ENCODE measurements at regions not wholly inside any gene's neighbourhood (a gene's known extent, or its start where the extent isn't known, plus 50 kb on each side); places are given as distances from the start of the nearest gene placed in this dataset.

DNA sequence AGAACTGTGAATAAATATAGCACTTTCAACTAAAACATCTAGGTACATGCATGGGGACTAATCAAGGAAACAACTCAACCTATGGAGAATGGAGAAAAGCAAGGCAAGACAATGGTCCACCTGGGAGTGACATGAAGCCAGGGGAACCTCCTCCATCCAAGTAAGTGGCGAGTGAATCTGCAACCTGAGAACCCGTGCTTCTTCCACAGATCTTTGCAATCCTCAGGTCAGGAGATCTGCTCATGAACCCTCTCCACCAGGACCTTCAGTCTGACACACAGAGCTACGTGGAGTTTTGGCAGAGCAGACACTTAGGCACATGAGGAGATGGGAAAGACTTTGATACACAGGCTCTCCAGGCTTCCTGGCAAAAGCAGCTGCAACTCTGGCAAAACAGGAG lies 58.8 kb upstream of the KHDRBS2 start:
- no peaks in the 10 kb centered on the region for H3K79me2 ChIP-seq (replicated peaks; ENCODE audit: insufficient read depth, low read length)
- H3K27ac ChIP-seq (ENCODE audit: low read length): no peak overlapping the region
- no peaks in the 10 kb centered on the region for H3K9me3 ChIP-seq (ENCODE audit: low read length)
- no peaks in the 10 kb centered on the region for H3K9me2 ChIP-seq (ENCODE audit: insufficient read depth, low read length)
- H3K4me2 ChIP-seq (ENCODE audit: low read length): no peak overlapping the region
- no peaks in the 10 kb centered on the region for H3K27me3 ChIP-seq (ENCODE audit: insufficient read depth, low read depth, low read length)
- no peaks in the 10 kb centered on the region for H3F3A ChIP-seq (ENCODE audit: insufficient read depth, low read length, poor library complexity, severe bottlenecking)
- no peak overlapping the region for H3K4me3 ChIP-seq (ENCODE audit: low read length)
- no peaks in the 10 kb centered on the region for H3K36me3 ChIP-seq (ENCODE audit: insufficient read depth, low read length)
- H4K20me1 ChIP-seq (ENCODE audit: insufficient read depth): no peaks in the 10 kb centered on the region
- H3K9ac ChIP-seq (ENCODE audit: low read length): no peak overlapping the region
- no peak for TF ChIP-seq EP300 (conservative IDR thresholded peaks at IDR 0.05; ENCODE audit: poor library complexity, severe bottlenecking)
- TF ChIP-seq, protein P1, sequence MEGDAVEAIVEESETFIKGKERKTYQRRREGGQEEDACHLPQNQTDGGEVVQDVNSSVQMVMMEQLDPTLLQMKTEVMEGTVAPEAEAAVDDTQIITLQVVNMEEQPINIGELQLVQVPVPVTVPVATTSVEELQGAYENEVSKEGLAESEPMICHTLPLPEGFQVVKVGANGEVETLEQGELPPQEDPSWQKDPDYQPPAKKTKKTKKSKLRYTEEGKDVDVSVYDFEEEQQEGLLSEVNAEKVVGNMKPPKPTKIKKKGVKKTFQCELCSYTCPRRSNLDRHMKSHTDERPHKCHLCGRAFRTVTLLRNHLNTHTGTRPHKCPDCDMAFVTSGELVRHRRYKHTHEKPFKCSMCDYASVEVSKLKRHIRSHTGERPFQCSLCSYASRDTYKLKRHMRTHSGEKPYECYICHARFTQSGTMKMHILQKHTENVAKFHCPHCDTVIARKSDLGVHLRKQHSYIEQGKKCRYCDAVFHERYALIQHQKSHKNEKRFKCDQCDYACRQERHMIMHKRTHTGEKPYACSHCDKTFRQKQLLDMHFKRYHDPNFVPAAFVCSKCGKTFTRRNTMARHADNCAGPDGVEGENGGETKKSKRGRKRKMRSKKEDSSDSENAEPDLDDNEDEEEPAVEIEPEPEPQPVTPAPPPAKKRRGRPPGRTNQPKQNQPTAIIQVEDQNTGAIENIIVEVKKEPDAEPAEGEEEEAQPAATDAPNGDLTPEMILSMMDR (IDR thresholded peaks at IDR 0.05; ENCODE audit: poor library complexity, severe bottlenecking): no peak
- TF ChIP-seq TAF1 (IDR thresholded peaks at IDR 0.05; ENCODE audit: low read depth): no peak
- TF ChIP-seq POLR2AphosphoS5 (IDR thresholded peaks at IDR 0.05): no peak
- TF ChIP-seq MXI1 (conservative IDR thresholded peaks at IDR 0.05; ENCODE audit: poor library complexity, severe bottlenecking): no peak
- TF ChIP-seq SMC3 (conservative IDR thresholded peaks at IDR 0.05; ENCODE audit: poor library complexity): no peak
- no peak for TF ChIP-seq EZH2 (IDR thresholded peaks at IDR 0.05; ENCODE audit: borderline replicate concordance, insufficient read depth, low read length, poor library complexity, severe bottlenecking)
- TF ChIP-seq RAD21 (conservative IDR thresholded peaks at IDR 0.05): no peak
- TF ChIP-seq, protein P2, sequence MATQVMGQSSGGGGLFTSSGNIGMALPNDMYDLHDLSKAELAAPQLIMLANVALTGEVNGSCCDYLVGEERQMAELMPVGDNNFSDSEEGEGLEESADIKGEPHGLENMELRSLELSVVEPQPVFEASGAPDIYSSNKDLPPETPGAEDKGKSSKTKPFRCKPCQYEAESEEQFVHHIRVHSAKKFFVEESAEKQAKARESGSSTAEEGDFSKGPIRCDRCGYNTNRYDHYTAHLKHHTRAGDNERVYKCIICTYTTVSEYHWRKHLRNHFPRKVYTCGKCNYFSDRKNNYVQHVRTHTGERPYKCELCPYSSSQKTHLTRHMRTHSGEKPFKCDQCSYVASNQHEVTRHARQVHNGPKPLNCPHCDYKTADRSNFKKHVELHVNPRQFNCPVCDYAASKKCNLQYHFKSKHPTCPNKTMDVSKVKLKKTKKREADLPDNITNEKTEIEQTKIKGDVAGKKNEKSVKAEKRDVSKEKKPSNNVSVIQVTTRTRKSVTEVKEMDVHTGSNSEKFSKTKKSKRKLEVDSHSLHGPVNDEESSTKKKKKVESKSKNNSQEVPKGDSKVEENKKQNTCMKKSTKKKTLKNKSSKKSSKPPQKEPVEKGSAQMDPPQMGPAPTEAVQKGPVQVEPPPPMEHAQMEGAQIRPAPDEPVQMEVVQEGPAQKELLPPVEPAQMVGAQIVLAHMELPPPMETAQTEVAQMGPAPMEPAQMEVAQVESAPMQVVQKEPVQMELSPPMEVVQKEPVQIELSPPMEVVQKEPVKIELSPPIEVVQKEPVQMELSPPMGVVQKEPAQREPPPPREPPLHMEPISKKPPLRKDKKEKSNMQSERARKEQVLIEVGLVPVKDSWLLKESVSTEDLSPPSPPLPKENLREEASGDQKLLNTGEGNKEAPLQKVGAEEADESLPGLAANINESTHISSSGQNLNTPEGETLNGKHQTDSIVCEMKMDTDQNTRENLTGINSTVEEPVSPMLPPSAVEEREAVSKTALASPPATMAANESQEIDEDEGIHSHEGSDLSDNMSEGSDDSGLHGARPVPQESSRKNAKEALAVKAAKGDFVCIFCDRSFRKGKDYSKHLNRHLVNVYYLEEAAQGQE (IDR thresholded peaks at IDR 0.05; ENCODE audit: borderline replicate concordance): no peak
- no peak overlapping the region for H2AFZ ChIP-seq (ENCODE audit: low read depth, low read length)

DNA sequence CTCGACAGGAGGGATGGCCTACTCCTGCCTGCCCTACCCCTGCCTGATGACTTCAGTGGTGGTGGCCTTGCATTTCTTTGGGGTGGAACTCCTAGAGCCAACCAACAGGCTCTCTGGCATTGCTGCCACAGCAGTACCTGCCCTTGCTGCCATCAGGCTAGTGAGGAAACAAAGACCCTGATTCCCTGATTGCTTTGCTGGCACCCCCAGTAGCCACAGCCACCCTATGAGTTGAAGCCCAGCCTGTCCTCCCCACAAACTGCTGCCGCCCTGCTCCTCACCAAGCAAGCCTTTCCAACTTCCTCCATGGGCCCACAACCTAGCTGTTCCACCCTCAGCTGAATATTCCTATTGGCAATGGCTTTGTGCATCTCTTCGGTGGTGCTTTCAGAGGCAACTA lies 52.5 kb upstream of the KHDRBS2 start:
- TF ChIP-seq, protein P2 (IDR thresholded peaks at IDR 0.05; ENCODE audit: borderline replicate concordance): no peak
- TF ChIP-seq MXI1 (conservative IDR thresholded peaks at IDR 0.05; ENCODE audit: poor library complexity, severe bottlenecking): no peak
- no peak for TF ChIP-seq RAD21 (conservative IDR thresholded peaks at IDR 0.05)
- TF ChIP-seq POLR2AphosphoS5 (IDR thresholded peaks at IDR 0.05): no peak
- Histone ChIP-seq H3K4me3 (ENCODE audit: low read length) (no peak overlapping the region), H3K9ac (ENCODE audit: low read length) (no peak overlapping the region), H3K36me3 (ENCODE audit: insufficient read depth, low read length) (no peaks in the 10 kb centered on the region), H3F3A (ENCODE audit: insufficient read depth, low read length, poor library complexity, severe bottlenecking) (no peaks in the 10 kb centered on the region), H4K20me1 (ENCODE audit: insufficient read depth) (no peaks in the 10 kb centered on the region), H3K9me2 (ENCODE audit: insufficient read depth, low read length) (no peaks in the 10 kb centered on the region), H3K27me3 (ENCODE audit: insufficient read depth, low read depth, low read length) (no peaks in the 10 kb centered on the region), H3K79me2 (replicated peaks; ENCODE audit: insufficient read depth, low read length) (no peaks in the 10 kb centered on the region), H3K4me2 (ENCODE audit: low read length) (no peak overlapping the region), H3K27ac (ENCODE audit: low read length) (no peak overlapping the region), H2AFZ (ENCODE audit: low read depth, low read length) (no peak overlapping the region), H3K9me3 (ENCODE audit: low read length) (no peaks in the 10 kb centered on the region)

Small RNA genes lying in the stretch of these regions (small RNA-seq; reads per million reads assigned to genes)
- 0 reads per million in 3 experiments for gene AL355375.2

All from neural cell (in vitro differentiated cells).